Panc1 (cell line): ENCODE measurements at regions not wholly inside any gene's neighbourhood (a gene's known extent, or its start where the extent isn't known, plus 50 kb on each side); places are given as distances from the start of the nearest gene placed in this dataset.

Source experiments
- ATAC-seq: fragments of 200-7000 bp; cut with Tn5 transposase; 2 replicates; pipeline ENCODE4 v1.9.1; 2020; ENCODE audit warnings: mild to moderate bottlenecking, moderate library complexity
- BruUV-seq: library from RNA; stranded (reverse); fragments of 400-500 nt; replicated peaks from 2 replicates; lab custom pipeline; 2021; lab: Mats Ljungman, UMichigan
- CTCF ChIA-PET: fragments of 300-600 bp; sonication (Branson Sonifier 250); formaldehyde crosslinking; loops from one replicate; lab custom pipeline; 2022; ENCODE audit warnings: antibody characterized with exemption; lab: Charles Lee
- POLR2A ChIA-PET: fragments of 300-600 bp; sonication (Branson Sonifier 250); formaldehyde crosslinking; loops from one replicate; lab custom pipeline; 2022; ENCODE audit warnings: antibody characterized with exemption; lab: Charles Lee
- DNase-seq: peaks from one replicate; pipeline ENCODE4 v3.0.0-alpha.2; 2010; ENCODE audit warnings: low read depth, low spot score
- H3K27ac ChIP-seq: 2 replicates; pipeline ENCODE4 v1.5.1; 2011; ENCODE audit warnings: mild to moderate bottlenecking, low read length, inconsistent platforms
- H3K27me3 ChIP-seq: fragments of 200-500 bp; sonication (Bioruptor generic); 2 replicates; pipeline ENCODE4 v1.6.0; 2014; ENCODE audit warnings: low read length, inconsistent platforms; ENCODE audit not compliant: control insufficient read depth, insufficient read depth
- H3K36me3 ChIP-seq: fragments of 200-500 bp; sonication (Bioruptor generic); 2 replicates; pipeline ENCODE4 v1.5.1; 2014; ENCODE audit warnings: inconsistent platforms, mild to moderate bottlenecking, low read length, moderate library complexity; ENCODE audit not compliant: control insufficient read depth, insufficient read depth
- H3K4me1 ChIP-seq: 2 replicates; pipeline ENCODE4 v1.5.1; 2011; ENCODE audit warnings: inconsistent platforms, mild to moderate bottlenecking, low read length, moderate library complexity; ENCODE audit not compliant: control insufficient read depth, insufficient read depth
- H3K4me3 ChIP-seq, 2 experiments: 2 replicates each; pipeline ENCODE4 v1.5.1; 2011 to 2012; ENCODE audit warnings: low read depth in 2 of 2, low read length in 2 of 2, mild to moderate bottlenecking in 2 of 2, inconsistent platforms in 1 of 2, moderate library complexity in 1 of 2
- H3K9me3 ChIP-seq: fragments of 200-500 bp; sonication (Bioruptor generic); 2 replicates; pipeline ENCODE4 v1.5.1; 2014; ENCODE audit warnings: low read depth, mild to moderate bottlenecking, inconsistent platforms, low read length, moderate library complexity; ENCODE audit not compliant: control insufficient read depth, insufficient read depth
- CTCF ChIP-seq: fragments of 450-650 bp; IDR thresholded peaks from 2 replicates; pipeline ENCODE4 v1.5.1; 2017; ENCODE audit warnings: mild to moderate bottlenecking
- POLR2AphosphoS5 ChIP-seq: IDR thresholded peaks from 2 replicates; pipeline ENCODE4 v1.6.1; 2012; ENCODE audit warnings: mild to moderate bottlenecking, low read depth, low read length, moderate library complexity
- REST ChIP-seq, 2 experiments: IDR thresholded peaks; 2 replicates each; pipeline ENCODE4 v1.6.1; 2011 to 2012; ENCODE audit warnings: low read depth in 2 of 2, control low read depth in 1 of 2, low read length in 1 of 2, mild to moderate bottlenecking in 1 of 2, moderate library complexity in 1 of 2; ENCODE audit not compliant: insufficient read depth in 1 of 2
- SIN3A ChIP-seq: IDR thresholded peaks from 2 replicates; pipeline ENCODE4 v1.6.1; 2012; ENCODE audit warnings: low read depth, mild to moderate bottlenecking, low read length, moderate library complexity, borderline replicate concordance; ENCODE audit not compliant: insufficient read depth
- TCF7L2 ChIP-seq: IDR thresholded peaks from 2 replicates; pipeline ENCODE4 v1.6.1; 2011; ENCODE audit warnings: mild to moderate bottlenecking, low read depth, low read length, inconsistent platforms
- in situ Hi-C: cut with HindIII; loops from 2 replicates; pipeline ENCODE4 v1.10.0; 2016; ENCODE audit warnings: low sequenced_read_pairs, low pct_unique_long_range_greater_than_20kb
- intact Hi-C: fragments of 100-400 bp; cut with micrococcal nuclease; formaldehyde crosslinking; loops from one replicate; pipeline ENCODE4 v1.10.0; 2022; ENCODE audit not compliant: unreplicated experiment

- ChIA-PET CTCF (no interaction called here), POLR2A (no interaction called here)
- H3K36me3 ChIP-seq = no peaks in the 10 kb centered on the region
- in situ Hi-C loops (no loop called here), intact Hi-C loops (no loop called here)
- no peaks in the 10 kb centered on the region for H3K4me1 ChIP-seq
- H3K27ac ChIP-seq = no peak overlapping the region
- H3K4me3 ChIP-seq = no peak overlapping the region
- H3K9me3 ChIP-seq = no peaks in the 10 kb centered on the region
- TF ChIP-seq CTCF (no peak), POLR2AphosphoS5 (no peak), SIN3A (no peak), TCF7L2 (no peak), REST (IDR thresholded peaks at IDR 0.05; ENCODE audit: insufficient read depth in 1 of 2, low read depth in 2 of 2, low read length in 1 of 2) (no peak)
- ATAC-seq = no peak
- H3K27me3 ChIP-seq = peaks cover 10% of the 10 kb centered on the region; the same call in 1 of the 2 replicates
- no peak for DNase-seq
- no TSS peak for BruUV-seq
Observed at GRCh38 chr5:72692231-72692637, 124.2 kb upstream of the TNPO1 start.

- BruUV-seq = no TSS peak
- POLR2A ChIA-PET = no interaction called here
Observed at GRCh38 chr5:72691751-72692150, 124.7 kb upstream of the TNPO1 start.

More at GRCh38 chr5:72691751-72692150, 124.7 kb upstream of the TNPO1 start:
- ATAC-seq (no peak), DNase-seq (no peak)
- no peak overlapping the region for H3K27ac ChIP-seq
- no peak for TF ChIP-seq REST (IDR thresholded peaks at IDR 0.05; ENCODE audit: insufficient read depth in 1 of 2, low read depth in 2 of 2, low read length in 1 of 2)
- no peak for TF ChIP-seq POLR2AphosphoS5
- TF ChIP-seq SIN3A = no peak
- no peak for TF ChIP-seq TCF7L2
- TF ChIP-seq CTCF = no peak
- in situ Hi-C loops (no loop called here), intact Hi-C loops (no loop called here)
- no peaks in the 10 kb centered on the region for H3K9me3 ChIP-seq
- H3K4me3 ChIP-seq = no peak overlapping the region
- H3K36me3 ChIP-seq = no peaks in the 10 kb centered on the region
- no peaks in the 10 kb centered on the region for H3K4me1 ChIP-seq
- CTCF ChIA-PET = no interaction called here
- H3K27me3 ChIP-seq = peaks cover 10% of the 10 kb centered on the region; the same call in 1 of the 2 replicates
